BJ (cell line): ENCODE measurements at regions not wholly inside any gene's neighbourhood (a gene's known extent, or its start where the extent isn't known, plus 50 kb on each side); places are given as distances from the start of the nearest gene placed in this dataset.

ENCODE experiments used
- CTCF ChIA-PET: fragments of 350-600 bp; formaldehyde crosslinking; extraction: SDS; loops from one replicate; lab custom pipeline; 2021; ENCODE audit warnings: antibody characterized with exemption, inconsistent platforms; lab: Yijun Ruan, JAX
- POLR2A ChIA-PET: fragments of 300-600 bp; sonication (Branson Sonifier 250); formaldehyde crosslinking; extraction: SDS; loops from one replicate; lab custom pipeline; 2021; ENCODE audit warnings: antibody characterized with exemption; lab: Charles Lee
- DNase-seq: peaks from one replicate; pipeline ENCODE4 v3.0.0-alpha.2; 2011; ENCODE audit warnings: low read depth
- H3K27me3 ChIP-seq: 2 replicates; pipeline ENCODE4 v1.6.0; 2011; ENCODE audit warnings: low read length; ENCODE audit not compliant: control insufficient read depth, insufficient read depth
- H3K36me3 ChIP-seq: 2 replicates; pipeline ENCODE4 v1.5.1; 2011; ENCODE audit warnings: low read length; ENCODE audit not compliant: control insufficient read depth, insufficient read depth
- H3K4me3 ChIP-seq: 2 replicates; pipeline ENCODE4 v1.5.1; 2011; ENCODE audit warnings: low read depth, mild to moderate bottlenecking, control low read depth, low read length
- CTCF ChIP-seq: IDR thresholded peaks from 2 replicates; pipeline ENCODE4 v1.5.1; 2011; ENCODE audit warnings: low read depth, mild to moderate bottlenecking, control low read depth, inconsistent platforms, low read length, moderate library complexity; ENCODE audit not compliant: insufficient read depth

DNA sequence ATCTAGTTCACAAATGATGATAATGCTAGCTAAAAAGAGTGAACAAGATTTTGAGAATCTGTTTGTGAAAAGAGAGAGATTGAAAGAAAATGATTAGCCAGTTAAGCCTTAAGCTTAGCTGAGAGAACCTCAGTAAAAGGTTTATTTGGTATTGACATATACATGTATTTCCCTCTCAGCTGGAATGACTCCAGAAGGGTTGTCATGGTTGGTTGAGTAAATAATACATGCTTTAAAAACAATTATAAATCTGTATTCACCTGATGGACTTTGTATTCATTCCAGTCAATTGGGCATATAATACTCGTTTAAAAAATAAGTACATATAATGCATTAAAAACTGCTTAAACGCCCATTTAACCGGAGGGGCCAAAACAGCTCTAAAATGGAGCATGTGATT, 181.4 kb downstream of the GRB14 start:
- POLR2A ChIA-PET = no interaction called here
- no peaks in the 10 kb centered on the region; the same call in 1 of the 2 replicates for H3K27me3 ChIP-seq
- no peak for DNase-seq
- CTCF ChIA-PET = interaction anchor here (0.6 kb wide), 1 partner anchor 16 kb away, joined by 3 read pairs; no protein-coding TSS in a partner anchor
- H3K4me3 ChIP-seq = no peak overlapping the region
- H3K36me3 ChIP-seq = no peaks in the 10 kb centered on the region
- TF ChIP-seq CTCF = no peak

- no peak for DNase-seq
- CTCF ChIA-PET = no interaction called here
- TF ChIP-seq CTCF = no peak
- Histone ChIP-seq H3K36me3 (no peaks in the 10 kb centered on the region), H3K27me3 (no peaks in the 10 kb centered on the region; the same call in 1 of the 2 replicates), H3K4me3 (no peak overlapping the region)
- POLR2A ChIA-PET = no interaction called here
Measured at GRCh38 chr2:164439235-164439634, 182.0 kb downstream of the GRB14 start.

GRCh38 chr2:164438490-164439205, 182.6 kb downstream of the GRB14 start:
- POLR2A ChIA-PET = no interaction called here
- no peaks in the 10 kb centered on the region for H3K36me3 ChIP-seq
- DNase-seq = no peak
- CTCF ChIA-PET = no interaction called here
- H3K27me3 ChIP-seq = no peaks in the 10 kb centered on the region; the same call in 1 of the 2 replicates
- TF ChIP-seq CTCF = no peak
- no peak overlapping the region for H3K4me3 ChIP-seq

DNA sequence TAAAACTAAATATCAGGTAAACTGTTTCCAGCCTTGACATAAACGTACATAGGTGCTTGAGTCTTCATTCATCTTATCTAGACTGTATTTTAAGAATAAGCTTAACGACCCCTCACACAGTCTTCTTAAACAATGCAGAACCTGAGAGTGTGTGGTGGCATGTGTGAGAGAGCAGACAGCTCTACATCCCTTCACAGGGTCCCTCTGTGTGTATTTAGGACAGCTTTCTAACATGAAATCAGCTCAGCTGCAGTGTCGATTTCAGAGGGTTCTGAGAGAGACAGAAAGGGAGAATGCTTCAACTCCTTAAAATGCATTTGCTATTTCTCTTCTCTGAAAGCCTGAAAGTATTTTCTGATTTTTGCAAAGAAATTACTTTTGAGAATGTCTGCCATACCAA, 185.2 kb downstream of the GRB14 start:
- TF ChIP-seq CTCF = no peak
- Histone ChIP-seq H3K36me3 (no peaks in the 10 kb centered on the region), H3K27me3 (no peaks in the 10 kb centered on the region; the same call in 1 of the 2 replicates), H3K4me3 (no peak overlapping the region)
- DNase-seq = no peak
- ChIA-PET CTCF (interaction anchor here (1.2 to 2.1 kb wide), 2 partner anchors 10 to 1090 kb away, joined by 3 to 4 read pairs; no protein-coding TSS in a partner anchor), POLR2A (no interaction called here)

- ChIA-PET CTCF (interaction anchor here (0.7 to 2.6 kb wide), 6 partner anchors 107 to 1248 kb away, joined by 3 to 10 read pairs (median 4); no protein-coding TSS in a partner anchor), POLR2A (no interaction called here)
- Histone ChIP-seq H3K27me3 (no peaks in the 10 kb centered on the region), H3K4me3 (no peak overlapping the region), H3K36me3 (no peaks in the 10 kb centered on the region)
- no peak for DNase-seq
- peak; percentile 75 for TF ChIP-seq CTCF
Measured at GRCh38 chr2:164430166-164430783, 191.0 kb downstream of the GRB14 start.
